ENCODE measurements at regions not wholly inside any gene's neighbourhood (a gene's known extent, or its start where the extent isn't known, plus 50 kb on each side); places are given as distances from the start of the nearest gene placed in this dataset.

GRCh38 chr18:55998071-55998522, 410.1 kb upstream of the TCF4 start:
- no peak for TF ChIP-seq EZH2 (IDR thresholded peaks at IDR 0.05; ENCODE audit: low read length, missing control alignments)
- TF ChIP-seq, protein P1, sequence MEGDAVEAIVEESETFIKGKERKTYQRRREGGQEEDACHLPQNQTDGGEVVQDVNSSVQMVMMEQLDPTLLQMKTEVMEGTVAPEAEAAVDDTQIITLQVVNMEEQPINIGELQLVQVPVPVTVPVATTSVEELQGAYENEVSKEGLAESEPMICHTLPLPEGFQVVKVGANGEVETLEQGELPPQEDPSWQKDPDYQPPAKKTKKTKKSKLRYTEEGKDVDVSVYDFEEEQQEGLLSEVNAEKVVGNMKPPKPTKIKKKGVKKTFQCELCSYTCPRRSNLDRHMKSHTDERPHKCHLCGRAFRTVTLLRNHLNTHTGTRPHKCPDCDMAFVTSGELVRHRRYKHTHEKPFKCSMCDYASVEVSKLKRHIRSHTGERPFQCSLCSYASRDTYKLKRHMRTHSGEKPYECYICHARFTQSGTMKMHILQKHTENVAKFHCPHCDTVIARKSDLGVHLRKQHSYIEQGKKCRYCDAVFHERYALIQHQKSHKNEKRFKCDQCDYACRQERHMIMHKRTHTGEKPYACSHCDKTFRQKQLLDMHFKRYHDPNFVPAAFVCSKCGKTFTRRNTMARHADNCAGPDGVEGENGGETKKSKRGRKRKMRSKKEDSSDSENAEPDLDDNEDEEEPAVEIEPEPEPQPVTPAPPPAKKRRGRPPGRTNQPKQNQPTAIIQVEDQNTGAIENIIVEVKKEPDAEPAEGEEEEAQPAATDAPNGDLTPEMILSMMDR (conservative IDR thresholded peaks at IDR 0.05 in 1 of 2, IDR thresholded peaks at IDR 0.05 in 1 of 2; ENCODE audit: low read depth in 1 of 2, low read length in 2 of 2) = peak in 1 of 2 donors; percentile 4
- H4K20me1 ChIP-seq (ENCODE audit: control insufficient read depth, extremely low read depth, insufficient read depth, low read length) = no peaks in the 10 kb centered on the region
- H3K79me2 ChIP-seq (ENCODE audit: control insufficient read depth, insufficient read depth, low read length) = no peaks in the 10 kb centered on the region
- H3K36me3 ChIP-seq (ENCODE audit: control insufficient read depth, insufficient read depth, low read length) = no peaks in the 10 kb centered on the region
- H3K4me2 ChIP-seq (ENCODE audit: extremely low read depth, insufficient read depth, low read length) = peak overlapping the region; percentile 39
- H3K9me3 ChIP-seq (ENCODE audit: control insufficient read depth, insufficient read depth, low read depth, low read length) = no peaks in the 10 kb centered on the region
- H3K4me3 ChIP-seq (replicated peaks in 1 of 4; ENCODE audit: control extremely low read depth in 1 of 4, insufficient read depth in 1 of 4, low read depth in 3 of 4, low read length in 4 of 4) = peak overlapping the region in 3 of 4 experiments; percentile 23 to 37 (median 34)
- peak overlapping the region; percentile 79 for H2AFZ ChIP-seq (ENCODE audit: low read length)
- no peak overlapping the region for H3K9ac ChIP-seq (ENCODE audit: insufficient read depth, low read length)
- peak; percentile 54 to 69 for DNase-seq (ENCODE audit: low read depth in 2 of 2)
- H3K27ac ChIP-seq (ENCODE audit: insufficient read depth, low read length) = no peak overlapping the region
- no peaks in the 10 kb centered on the region for H3K27me3 ChIP-seq (ENCODE audit: control insufficient read depth, insufficient read depth, low read length)
- peaks cover 7% of the 10 kb centered on the region for H3K4me1 ChIP-seq (ENCODE audit: control insufficient read depth, extremely low read depth, insufficient read depth, low read length)

GRCh38 chr18:55997151-55997561, 409.2 kb upstream of the TCF4 start:
- peak in 1 of 2 donors; percentile 12 for DNase-seq (ENCODE audit: low read depth in 2 of 2)
- H3K4me1 ChIP-seq (ENCODE audit: control insufficient read depth, extremely low read depth, insufficient read depth, low read length) = peaks cover 7% of the 10 kb centered on the region
- no peak overlapping the region for H3K4me3 ChIP-seq (replicated peaks in 1 of 4; ENCODE audit: control extremely low read depth in 1 of 4, insufficient read depth in 1 of 4, low read depth in 3 of 4, low read length in 4 of 4)
- H3K27ac ChIP-seq (ENCODE audit: insufficient read depth, low read length) = no peak overlapping the region
- no peaks in the 10 kb centered on the region for H3K9me3 ChIP-seq (ENCODE audit: control insufficient read depth, insufficient read depth, low read depth, low read length)
- no peaks in the 10 kb centered on the region for H3K79me2 ChIP-seq (ENCODE audit: control insufficient read depth, insufficient read depth, low read length)
- no peaks in the 10 kb centered on the region for H4K20me1 ChIP-seq (ENCODE audit: control insufficient read depth, extremely low read depth, insufficient read depth, low read length)
- H2AFZ ChIP-seq (ENCODE audit: low read length) = peak overlapping the region; percentile 56
- TF ChIP-seq, protein P1 (conservative IDR thresholded peaks at IDR 0.05 in 1 of 2, IDR thresholded peaks at IDR 0.05 in 1 of 2; ENCODE audit: low read depth in 1 of 2, low read length in 2 of 2) = peak in 1 of 2 donors; percentile 10
- no peak for TF ChIP-seq EZH2 (IDR thresholded peaks at IDR 0.05; ENCODE audit: low read length, missing control alignments)
- H3K27me3 ChIP-seq (ENCODE audit: control insufficient read depth, insufficient read depth, low read length) = no peaks in the 10 kb centered on the region
- H3K4me2 ChIP-seq (ENCODE audit: extremely low read depth, insufficient read depth, low read length) = peak overlapping the region; percentile 54
- no peak overlapping the region for H3K9ac ChIP-seq (ENCODE audit: insufficient read depth, low read length)
- no peaks in the 10 kb centered on the region for H3K36me3 ChIP-seq (ENCODE audit: control insufficient read depth, insufficient read depth, low read length)

- no peaks in the 10 kb centered on the region for H3K79me2 ChIP-seq (ENCODE audit: control insufficient read depth, insufficient read depth, low read length)
- H3K4me3 ChIP-seq (replicated peaks in 1 of 4; ENCODE audit: control extremely low read depth in 1 of 4, insufficient read depth in 1 of 4, low read depth in 3 of 4, low read length in 4 of 4) = no peak overlapping the region
- H3K4me2 ChIP-seq (ENCODE audit: extremely low read depth, insufficient read depth, low read length) = no peak overlapping the region
- no peaks in the 10 kb centered on the region for H3K27me3 ChIP-seq (ENCODE audit: control insufficient read depth, insufficient read depth, low read length)
- H3K9me3 ChIP-seq (ENCODE audit: control insufficient read depth, insufficient read depth, low read depth, low read length) = no peaks in the 10 kb centered on the region
- no peaks in the 10 kb centered on the region for H4K20me1 ChIP-seq (ENCODE audit: control insufficient read depth, extremely low read depth, insufficient read depth, low read length)
- no peak for DNase-seq (ENCODE audit: low read depth in 2 of 2)
- no peak overlapping the region for H3K9ac ChIP-seq (ENCODE audit: insufficient read depth, low read length)
- TF ChIP-seq, protein P1 (conservative IDR thresholded peaks at IDR 0.05 in 1 of 2, IDR thresholded peaks at IDR 0.05 in 1 of 2; ENCODE audit: low read depth in 1 of 2, low read length in 2 of 2) = no peak
- TF ChIP-seq EZH2 (IDR thresholded peaks at IDR 0.05; ENCODE audit: low read length, missing control alignments) = no peak
- no peak overlapping the region for H3K27ac ChIP-seq (ENCODE audit: insufficient read depth, low read length)
- H3K4me1 ChIP-seq (ENCODE audit: control insufficient read depth, extremely low read depth, insufficient read depth, low read length) = peaks cover 7% of the 10 kb centered on the region
- no peaks in the 10 kb centered on the region for H3K36me3 ChIP-seq (ENCODE audit: control insufficient read depth, insufficient read depth, low read length)
- no peak overlapping the region for H2AFZ ChIP-seq (ENCODE audit: low read length)
Measured at GRCh38 chr18:55996717-55997116, 408.7 kb upstream of the TCF4 start.

Measured in fibroblast of lung (primary cell).